SK-N-SH treated with all-trans-retinoic acid at 6 μM for 48 hours (cell line): ENCODE measurements at regions not wholly inside any gene's neighbourhood (a gene's known extent, or its start where the extent isn't known, plus 50 kb on each side); places are given as distances from the start of the nearest gene placed in this dataset.

ENCODE experiments used
- ATAC-seq: fragments of 200-7000 bp; cut with Tn5 transposase; 3 replicates; pipeline ENCODE4 v1.9.1; 2020; ENCODE audit warnings: mild to moderate bottlenecking, moderate library complexity
- ARNTL ChIP-seq: fragments of 450-650 bp; formaldehyde crosslinking; IDR thresholded peaks from 2 replicates; pipeline ENCODE4 v1.5.0; 2020; ENCODE audit warnings: low read depth, mild to moderate bottlenecking, moderate library complexity, borderline replicate concordance
- BACH2 ChIP-seq: fragments of 250-450 bp; sonication (Bioruptor Pico); IDR thresholded peaks from 2 replicates; pipeline ENCODE4 v1.9.0; 2021; ENCODE audit warnings: mild to moderate bottlenecking, borderline replicate concordance
- CREB5 ChIP-seq: fragments of 250-450 bp; sonication (Bioruptor Pico); IDR thresholded peaks from 2 replicates; pipeline ENCODE4 v1.5.1; 2020; ENCODE audit warnings: low read depth, mild to moderate bottlenecking, moderate library complexity
- CSDC2 ChIP-seq: fragments of 250-450 bp; sonication (Bioruptor Pico); IDR thresholded peaks from 2 replicates; pipeline ENCODE4 v1.5.0; 2020; ENCODE audit warnings: mild to moderate bottlenecking, moderate library complexity
- CSRNP3 ChIP-seq: fragments of 250-450 bp; sonication (Bioruptor Pico); IDR thresholded peaks from 2 replicates; pipeline ENCODE4 v1.5.1; 2021; ENCODE audit warnings: mild to moderate bottlenecking, moderate library complexity
- GLIS3 ChIP-seq: fragments of 250-450 bp; sonication (Bioruptor Pico); IDR thresholded peaks from 2 replicates; pipeline ENCODE4 v1.5.0; 2020; ENCODE audit warnings: mild to moderate bottlenecking, moderate library complexity
- ISL1 ChIP-seq: fragments of 250-450 bp; sonication (Bioruptor Pico); IDR thresholded peaks from 2 replicates; pipeline ENCODE4 v2.1.2; 2022; ENCODE audit warnings: mild to moderate bottlenecking, moderate library complexity
- OSR1 ChIP-seq: fragments of 250-450 bp; sonication (Bioruptor Pico); IDR thresholded peaks from 2 replicates; pipeline ENCODE4 v1.8.0; 2022; ENCODE audit warnings: moderate library complexity, mild to moderate bottlenecking, inconsistent platforms
- PATZ1 ChIP-seq: fragments of 250-450 bp; sonication (Bioruptor Pico); IDR thresholded peaks from 2 replicates; pipeline ENCODE4 v1.8.0; 2020; ENCODE audit warnings: mild to moderate bottlenecking, moderate library complexity, borderline replicate concordance
- POU6F1 ChIP-seq: fragments of 250-450 bp; sonication (Bioruptor Pico); IDR thresholded peaks from 2 replicates; pipeline ENCODE4 v1.8.0; 2021; ENCODE audit warnings: low read depth, mild to moderate bottlenecking, moderate library complexity, borderline replicate concordance
- PPARA ChIP-seq: fragments of 250-450 bp; sonication (Bioruptor Pico); IDR thresholded peaks from 2 replicates; pipeline ENCODE4 v1.5.0; 2020; ENCODE audit warnings: mild to moderate bottlenecking, borderline replicate concordance
- RARB ChIP-seq: fragments of 250-450 bp; sonication (Bioruptor Pico); IDR thresholded peaks from 2 replicates; pipeline ENCODE4 v1.8.0; 2021; ENCODE audit warnings: mild to moderate bottlenecking, moderate library complexity
- SNAI2 ChIP-seq: fragments of 250-450 bp; sonication (Bioruptor Pico); IDR thresholded peaks from 2 replicates; pipeline ENCODE4 v1.5.0; 2020; ENCODE audit warnings: mild to moderate bottlenecking, moderate library complexity
- TCF4 ChIP-seq: fragments of 250-450 bp; sonication (Bioruptor Pico); IDR thresholded peaks from 2 replicates; pipeline ENCODE4 v1.8.0; 2021; ENCODE audit warnings: mild to moderate bottlenecking, moderate library complexity, borderline replicate concordance
- TOX ChIP-seq: fragments of 250-450 bp; sonication (Bioruptor Pico); IDR thresholded peaks from 2 replicates; pipeline ENCODE4 v1.8.0; 2021; ENCODE audit warnings: mild to moderate bottlenecking, moderate library complexity, borderline replicate concordance
- TSHZ2 ChIP-seq: fragments of 250-450 bp; sonication (Bioruptor Pico); IDR thresholded peaks from 2 replicates; pipeline ENCODE4 v1.5.0; 2020; ENCODE audit warnings: mild to moderate bottlenecking, moderate library complexity
- ZC3H10 ChIP-seq: fragments of 250-450 bp; sonication (Bioruptor Pico); IDR thresholded peaks from 2 replicates; pipeline ENCODE4 v1.5.1; 2021; ENCODE audit warnings: mild to moderate bottlenecking, moderate library complexity
- ZFP3 ChIP-seq: fragments of 250-450 bp; sonication (Bioruptor Pico); IDR thresholded peaks from 2 replicates; pipeline ENCODE4 v1.5.0; 2020; ENCODE audit warnings: mild to moderate bottlenecking, moderate library complexity
- ZFP30 ChIP-seq: fragments of 450-650 bp; formaldehyde crosslinking; IDR thresholded peaks from 2 replicates; pipeline ENCODE4 v1.5.0; 2022; ENCODE audit warnings: mild to moderate bottlenecking, moderate library complexity
- ZNF565 ChIP-seq: fragments of 450-650 bp; formaldehyde crosslinking; conservative IDR thresholded peaks from 2 replicates; pipeline ENCODE4 v1.5.0; 2020; ENCODE audit warnings: low read depth, mild to moderate bottlenecking, moderate library complexity
- ZNF70 ChIP-seq: fragments of 450-650 bp; formaldehyde crosslinking; IDR thresholded peaks from 2 replicates; pipeline ENCODE4 v1.5.0; 2020; ENCODE audit warnings: mild to moderate bottlenecking, moderate library complexity
- ZNF8 ChIP-seq: fragments of 450-650 bp; formaldehyde crosslinking; IDR thresholded peaks from 2 replicates; pipeline ENCODE4 v1.5.0; 2020; ENCODE audit warnings: mild to moderate bottlenecking, moderate library complexity

- ATAC-seq, result no peak
- TF ChIP-seq CSRNP3 (CRISPR knock-in tag), result no peak
- TF ChIP-seq GLIS3 (CRISPR knock-in tag), result no peak
- TF ChIP-seq POU6F1 (CRISPR knock-in tag), result no peak
- TF ChIP-seq ZNF70 (CRISPR knock-in tag), result no peak
- no peak for TF ChIP-seq SNAI2
- TF ChIP-seq CSDC2, result no peak
- no peak for TF ChIP-seq ZNF8 (CRISPR knock-in tag)
Observed at GRCh38 chr2:223225266-223225665, 173.3 kb downstream of the KCNE4 start.

GRCh38 chr2:223226264-223226663 lies 174.3 kb downstream of the KCNE4 start:
- ATAC-seq, result no peak
- no peak for TF ChIP-seq ARNTL (CRISPR knock-in tag)
- no peak for TF ChIP-seq ZNF70 (CRISPR knock-in tag)
- no peak for TF ChIP-seq ZC3H10
- TF ChIP-seq ZNF8 (CRISPR knock-in tag), result no peak
- no peak for TF ChIP-seq ZNF565
- TF ChIP-seq ZFP3 (CRISPR knock-in tag), result no peak
- no peak for TF ChIP-seq CSRNP3 (CRISPR knock-in tag)
- TF ChIP-seq GLIS3 (CRISPR knock-in tag), result no peak
- TF ChIP-seq TOX, result no peak
- no peak for TF ChIP-seq TCF4
- TF ChIP-seq ZFP30 (CRISPR knock-in tag), result no peak
- no peak for TF ChIP-seq RARB (CRISPR knock-in tag)
- TF ChIP-seq TSHZ2, result no peak
- TF ChIP-seq SNAI2, result no peak
- no peak for TF ChIP-seq OSR1 (CRISPR knock-in tag)
- TF ChIP-seq POU6F1 (CRISPR knock-in tag), result no peak
- TF ChIP-seq ISL1 (CRISPR knock-in tag), result no peak
- TF ChIP-seq BACH2 (CRISPR knock-in tag), result no peak
- no peak for TF ChIP-seq CREB5
- no peak for TF ChIP-seq PPARA

- ATAC-seq, result no peak
- TF ChIP-seq PPARA (no peak), ZFP3 (CRISPR knock-in tag) (no peak), OSR1 (CRISPR knock-in tag) (no peak), BACH2 (CRISPR knock-in tag) (no peak), PATZ1 (CRISPR knock-in tag) (no peak), CREB5 (no peak), ZC3H10 (no peak), TOX (no peak), POU6F1 (CRISPR knock-in tag) (no peak), GLIS3 (CRISPR knock-in tag) (no peak), ZNF70 (CRISPR knock-in tag) (no peak), TCF4 (no peak), RARB (CRISPR knock-in tag) (no peak), ZNF565 (no peak)
Observed at GRCh38 chr2:223227338-223227737, 175.3 kb downstream of the KCNE4 start.
